DND-41 (cell line): ENCODE measurements at regions not wholly inside any gene's neighbourhood (a gene's known extent, or its start where the extent isn't known, plus 50 kb on each side); places are given as distances from the start of the nearest gene placed in this dataset.

ENCODE experiments used
- ATAC-seq: fragments of 200-7000 bp; cut with Tn5 transposase; 3 replicates; pipeline ENCODE4 v1.9.1; 2021; ENCODE audit warnings: low read depth; ENCODE audit not compliant: insufficient read depth
- DNase-seq: peaks from one replicate; pipeline ENCODE4 v3.0.0-alpha.2; 2020
- H2AFZ ChIP-seq: 2 replicates; pipeline ENCODE4 v1.6.0; 2012; ENCODE audit warnings: low read depth, low read length
- H3K27ac ChIP-seq: 2 replicates; pipeline ENCODE4 v1.5.1; 2012; ENCODE audit warnings: low read length, inconsistent platforms
- H3K27me3 ChIP-seq: fragments of 200-600 bp; sonication (generic); 2 replicates; pipeline ENCODE4 v1.6.0; 2012; ENCODE audit warnings: low read length, mild to moderate bottlenecking, inconsistent platforms; ENCODE audit not compliant: insufficient read depth, poor library complexity
- H3K36me3 ChIP-seq: 2 replicates; pipeline ENCODE4 v1.5.1; 2012; ENCODE audit warnings: low read length, inconsistent platforms; ENCODE audit not compliant: insufficient read depth
- H3K4me1 ChIP-seq: 2 replicates; pipeline ENCODE4 v1.5.1; 2012; ENCODE audit warnings: mild to moderate bottlenecking, low read length; ENCODE audit not compliant: insufficient read depth
- H3K4me2 ChIP-seq: 2 replicates; pipeline ENCODE4 v1.6.0; 2012; ENCODE audit warnings: mild to moderate bottlenecking, moderate library complexity, low read length, inconsistent platforms; ENCODE audit not compliant: insufficient read depth
- H3K4me3 ChIP-seq, 2 experiments: fragments of 200-600 bp in 1 of 2; shearing (Covaris generic) in 1 of 2; 2 replicates each; pipeline ENCODE4 v1.5.1; 2012 to 2016; ENCODE audit warnings: inconsistent platforms in 2 of 2, low read length in 2 of 2, mild to moderate bottlenecking in 2 of 2, low read depth in 1 of 2, moderate library complexity in 1 of 2
- H3K79me2 ChIP-seq: 2 replicates; pipeline ENCODE4 v1.6.0; 2012; ENCODE audit warnings: low read length, inconsistent platforms; ENCODE audit not compliant: insufficient read depth
- H3K9ac ChIP-seq: 2 replicates; pipeline ENCODE4 v1.6.0; 2012; ENCODE audit warnings: low read depth, mild to moderate bottlenecking, inconsistent platforms, low read length, moderate library complexity
- H3K9me3 ChIP-seq: 2 replicates; pipeline ENCODE4 v1.5.1; 2012; ENCODE audit warnings: low read length, moderate library complexity, mild to moderate bottlenecking, inconsistent platforms; ENCODE audit not compliant: insufficient read depth, severe bottlenecking
- H4K20me1 ChIP-seq: 2 replicates; pipeline ENCODE4 v1.6.0; 2012; ENCODE audit warnings: low read length; ENCODE audit not compliant: insufficient read depth
- CTCF ChIP-seq: IDR thresholded peaks from 2 replicates; pipeline ENCODE4 v1.5.1; 2012; ENCODE audit warnings: borderline replicate concordance, low read length, moderate library complexity, mild to moderate bottlenecking; ENCODE audit not compliant: poor library complexity, severe bottlenecking; ENCODE audit errors: extremely low read depth
- EZH2 ChIP-seq: IDR thresholded peaks from 3 replicates; pipeline ENCODE4 v1.6.1; 2012; ENCODE audit warnings: borderline replicate concordance, low read depth, mild to moderate bottlenecking, moderate library complexity, low read length, inconsistent platforms; ENCODE audit not compliant: severe bottlenecking

- TF ChIP-seq EZH2 (no peak), CTCF (no peak)
- Histone ChIP-seq H3K27me3 (no peaks in the 10 kb centered on the region), H3K4me1 (no peaks in the 10 kb centered on the region), H3K36me3 (no peaks in the 10 kb centered on the region), H3K9ac (no peak overlapping the region), H3K4me2 (no peak overlapping the region), H4K20me1 (no peaks in the 10 kb centered on the region), H3K9me3 (no peaks in the 10 kb centered on the region), H3K79me2 (no peaks in the 10 kb centered on the region), H3K4me3 (no peak overlapping the region), H3K27ac (no peak overlapping the region), H2AFZ (no peak overlapping the region)
- no peak for DNase-seq
- no peak for ATAC-seq
These were observed 83.8 kb upstream of the ERCC6L2 start for GRCh38 chr9:95791695-95792094.

- Histone ChIP-seq H3K4me3 (no peak overlapping the region), H3K9me3 (no peaks in the 10 kb centered on the region), H3K27ac (no peak overlapping the region), H3K4me1 (no peaks in the 10 kb centered on the region), H4K20me1 (no peaks in the 10 kb centered on the region), H2AFZ (no peak overlapping the region), H3K27me3 (no peaks in the 10 kb centered on the region), H3K36me3 (no peaks in the 10 kb centered on the region), H3K9ac (no peak overlapping the region), H3K4me2 (no peak overlapping the region), H3K79me2 (no peaks in the 10 kb centered on the region)
- ATAC-seq (no peak), DNase-seq (no peak)
- TF ChIP-seq CTCF (no peak), EZH2 (no peak)
These were observed 84.2 kb upstream of the ERCC6L2 start for GRCh38 chr9:95791286-95791685.

- Histone ChIP-seq H3K27me3 (no peaks in the 10 kb centered on the region), H2AFZ (no peak overlapping the region), H4K20me1 (no peaks in the 10 kb centered on the region), H3K4me1 (no peaks in the 10 kb centered on the region), H3K79me2 (no peaks in the 10 kb centered on the region), H3K9me3 (no peaks in the 10 kb centered on the region), H3K9ac (no peak overlapping the region), H3K27ac (no peak overlapping the region), H3K4me3 (no peak overlapping the region), H3K36me3 (no peaks in the 10 kb centered on the region), H3K4me2 (no peak overlapping the region)
- TF ChIP-seq CTCF (no peak), EZH2 (no peak)
- ATAC-seq (no peak), DNase-seq (no peak)
These were observed 86.9 kb upstream of the ERCC6L2 start for GRCh38 chr9:95788521-95788991.

GRCh38 chr9:95788021-95788420 lies 87.5 kb upstream of the ERCC6L2 start:
- no peaks in the 10 kb centered on the region for H3K9me3 ChIP-seq
- no peaks in the 10 kb centered on the region for H3K4me1 ChIP-seq
- H3K79me2 ChIP-seq = no peaks in the 10 kb centered on the region
- no peaks in the 10 kb centered on the region for H3K27me3 ChIP-seq
- H3K9ac ChIP-seq = no peak overlapping the region
- ATAC-seq (no peak), DNase-seq (no peak)
- no peaks in the 10 kb centered on the region for H4K20me1 ChIP-seq
- H3K4me2 ChIP-seq = no peak overlapping the region
- TF ChIP-seq EZH2 = no peak
- TF ChIP-seq CTCF = no peak
- H3K4me3 ChIP-seq = no peak overlapping the region
- no peak overlapping the region for H2AFZ ChIP-seq
- H3K27ac ChIP-seq = no peak overlapping the region
- no peaks in the 10 kb centered on the region for H3K36me3 ChIP-seq
